Stomach smooth muscle (tissue), 2 donors: ENCODE measurements at regions not wholly inside any gene's neighbourhood (a gene's known extent, or its start where the extent isn't known, plus 50 kb on each side); places are given as distances from the start of the nearest gene placed in this dataset.

Experiments used
- H3K27ac ChIP-seq: one replicate; pipeline ENCODE4 v1.7.0; 2013; ENCODE audit warnings: mild to moderate bottlenecking, low read length, inconsistent platforms
- H3K27me3 ChIP-seq, 2 donors: one replicate each; pipeline ENCODE4 v1.7.0; 2013; ENCODE audit warnings: low read length in 2 of 2; ENCODE audit not compliant: insufficient read depth in 2 of 2, control insufficient read depth in 1 of 2
- H3K36me3 ChIP-seq, 2 donors: one replicate each; pipeline ENCODE4 v1.7.0; 2013; ENCODE audit warnings: low read length in 2 of 2; ENCODE audit not compliant: control insufficient read depth in 2 of 2, insufficient read depth in 2 of 2
- H3K4me1 ChIP-seq: one replicate; pipeline ENCODE4 v1.7.0; 2013; ENCODE audit warnings: low read length; ENCODE audit not compliant: control insufficient read depth, insufficient read depth
- H3K4me3 ChIP-seq, 2 donors: one replicate each; pipeline ENCODE4 v1.7.0; 2013; ENCODE audit warnings: low read length in 2 of 2
- H3K9ac ChIP-seq, 2 donors: one replicate each; pipeline ENCODE4 v1.7.0; 2013; ENCODE audit warnings: low read length in 2 of 2, mild to moderate bottlenecking in 1 of 2
- H3K9me3 ChIP-seq, 2 donors: one replicate each; pipeline ENCODE4 v1.7.0; 2013; ENCODE audit warnings: low read length in 2 of 2; ENCODE audit not compliant: control insufficient read depth in 2 of 2
- donor health status: healthy.
- donor health status: Pancreatic carcinoma.

GRCh38 chrX:42490111-42490510, 287.9 kb downstream of the PPP1R2C start:
- no peak overlapping the region for H3K9ac ChIP-seq
- H3K27ac ChIP-seq = no peak overlapping the region
- H3K4me1 ChIP-seq = no peaks in the 10 kb centered on the region
- H3K4me3 ChIP-seq = no peak overlapping the region
- H3K36me3 ChIP-seq = no peaks in the 10 kb centered on the region
- H3K27me3 ChIP-seq = peaks cover 0 to 1% of the 10 kb centered on the region in 2 donors
- H3K9me3 ChIP-seq = no peaks in the 10 kb centered on the region

- Histone ChIP-seq H3K27me3 (no peaks in the 10 kb centered on the region), H3K9me3 (no peaks in the 10 kb centered on the region), H3K36me3 (no peaks in the 10 kb centered on the region)
Observed at GRCh38 chrX:42485601-42486000, 292.4 kb downstream of the PPP1R2C start.

GRCh38 chrX:42484233-42484632, 293.7 kb downstream of the PPP1R2C start:
- H3K27ac ChIP-seq = no peak overlapping the region
- H3K9me3 ChIP-seq = no peaks in the 10 kb centered on the region
- H3K4me1 ChIP-seq = no peaks in the 10 kb centered on the region
- no peak overlapping the region for H3K4me3 ChIP-seq
- no peak overlapping the region for H3K9ac ChIP-seq
- H3K36me3 ChIP-seq = no peaks in the 10 kb centered on the region
- no peaks in the 10 kb centered on the region for H3K27me3 ChIP-seq

More at GRCh38 chrX:42485601-42486000, 292.4 kb downstream of the PPP1R2C start:
- Histone ChIP-seq H3K4me1 (no peaks in the 10 kb centered on the region), H3K9ac (no peak overlapping the region), H3K4me3 (no peak overlapping the region), H3K27ac (no peak overlapping the region)

- H3K9me3 ChIP-seq = no peaks in the 10 kb centered on the region
- H3K36me3 ChIP-seq = no peaks in the 10 kb centered on the region
- peaks cover 0 to 6% of the 10 kb centered on the region in 2 donors for H3K27me3 ChIP-seq
- no peak overlapping the region for H3K9ac ChIP-seq
- H3K27ac ChIP-seq = no peak overlapping the region
- no peaks in the 10 kb centered on the region for H3K4me1 ChIP-seq
- no peak overlapping the region for H3K4me3 ChIP-seq
Observed at GRCh38 chrX:42477396-42477795, 300.6 kb downstream of the PPP1R2C start.

GRCh38 chrX:42472727-42473126, 305.2 kb downstream of the PPP1R2C start:
- Histone ChIP-seq H3K4me3 (no peak overlapping the region), H3K27ac (no peak overlapping the region), H3K36me3 (no peaks in the 10 kb centered on the region), H3K9ac (no peak overlapping the region), H3K9me3 (no peaks in the 10 kb centered on the region), H3K4me1 (no peaks in the 10 kb centered on the region), H3K27me3 (peaks cover 0 to 3% of the 10 kb centered on the region in 2 donors)

GRCh38 chrX:42466332-42467046, 311.5 kb downstream of the PPP1R2C start:
- no peaks in the 10 kb centered on the region for H3K27me3 ChIP-seq
- H3K9me3 ChIP-seq = no peaks in the 10 kb centered on the region
- H3K36me3 ChIP-seq = no peaks in the 10 kb centered on the region
- H3K4me1 ChIP-seq = no peaks in the 10 kb centered on the region
- no peak overlapping the region for H3K27ac ChIP-seq
- no peak overlapping the region for H3K9ac ChIP-seq
- no peak overlapping the region for H3K4me3 ChIP-seq

- Histone ChIP-seq H3K4me1 (no peaks in the 10 kb centered on the region), H3K27me3 (no peaks in the 10 kb centered on the region), H3K36me3 (no peaks in the 10 kb centered on the region), H3K9me3 (no peaks in the 10 kb centered on the region), H3K9ac (no peak overlapping the region), H3K4me3 (no peak overlapping the region), H3K27ac (no peak overlapping the region)
Observed at GRCh38 chrX:42465821-42466220, 312.1 kb downstream of the PPP1R2C start.

- Histone ChIP-seq H3K9ac (no peak overlapping the region), H3K36me3 (no peaks in the 10 kb centered on the region), H3K9me3 (no peaks in the 10 kb centered on the region), H3K27me3 (no peaks in the 10 kb centered on the region), H3K4me3 (no peak overlapping the region), H3K27ac (no peak overlapping the region), H3K4me1 (no peaks in the 10 kb centered on the region)
Observed at GRCh38 chrX:42463706-42464490, 314.1 kb downstream of the PPP1R2C start.

- no peaks in the 10 kb centered on the region for H3K4me1 ChIP-seq
- H3K36me3 ChIP-seq = no peaks in the 10 kb centered on the region
- H3K27ac ChIP-seq = no peak overlapping the region
- H3K27me3 ChIP-seq = no peaks in the 10 kb centered on the region
- H3K9me3 ChIP-seq = no peaks in the 10 kb centered on the region
- no peak overlapping the region for H3K4me3 ChIP-seq
- H3K9ac ChIP-seq = no peak overlapping the region
Observed at GRCh38 chrX:42462917-42463316, 315.0 kb downstream of the PPP1R2C start.

GRCh38 chrX:42460706-42461105, 317.3 kb downstream of the PPP1R2C start:
- H3K9ac ChIP-seq = no peak overlapping the region

GRCh38 chrX:42459735-42460134, 318.2 kb downstream of the PPP1R2C start:
- Histone ChIP-seq H3K4me3 (no peak overlapping the region), H3K27me3 (peaks cover 0 to 2% of the 10 kb centered on the region in 2 donors), H3K9me3 (no peaks in the 10 kb centered on the region), H3K27ac (no peak overlapping the region), H3K4me1 (no peaks in the 10 kb centered on the region), H3K36me3 (no peaks in the 10 kb centered on the region), H3K9ac (no peak overlapping the region)

More at GRCh38 chrX:42460706-42461105, 317.3 kb downstream of the PPP1R2C start:
- peaks cover 0 to 2% of the 10 kb centered on the region in 2 donors for H3K27me3 ChIP-seq
- no peaks in the 10 kb centered on the region for H3K9me3 ChIP-seq
- no peaks in the 10 kb centered on the region for H3K4me1 ChIP-seq
- H3K27ac ChIP-seq = no peak overlapping the region
- H3K4me3 ChIP-seq = no peak overlapping the region
- H3K36me3 ChIP-seq = no peaks in the 10 kb centered on the region
